ENCODE measurements at regions not wholly inside any gene's neighbourhood (a gene's known extent, or its start where the extent isn't known, plus 50 kb on each side); places are given as distances from the start of the nearest gene placed in this dataset.

GRCh38 chr3:87047852-87048251 lies 56.9 kb upstream of the VGLL3 start:
- TF ChIP-seq CTCF (IDR thresholded peaks at IDR 0.05; ENCODE audit: low read depth, low read length) = no peak
- no peaks in the 10 kb centered on the region for H3K9me3 ChIP-seq (ENCODE audit: severe bottlenecking)
- no peak overlapping the region for H3K27ac ChIP-seq
- DNase-seq = no peak
- no peaks in the 10 kb centered on the region for H3K27me3 ChIP-seq (ENCODE audit: insufficient read depth, low read depth, severe bottlenecking)
- no peak overlapping the region for H3K4me3 ChIP-seq (ENCODE audit: low read depth, low read length)
- no peaks in the 10 kb centered on the region for H3K36me3 ChIP-seq

GRCh38 chr3:87046241-87046640 lies 55.3 kb upstream of the VGLL3 start:
- H3K27ac ChIP-seq = no peak overlapping the region

GRCh38 chr3:87045473-87045872 lies 54.5 kb upstream of the VGLL3 start:
- TF ChIP-seq CTCF (IDR thresholded peaks at IDR 0.05; ENCODE audit: low read depth, low read length) = no peak
- no peak for DNase-seq

More at GRCh38 chr3:87046241-87046640, 55.3 kb upstream of the VGLL3 start:
- Histone ChIP-seq H3K9me3 (ENCODE audit: severe bottlenecking) (no peaks in the 10 kb centered on the region), H3K4me3 (ENCODE audit: low read depth, low read length) (no peak overlapping the region), H3K27me3 (ENCODE audit: insufficient read depth, low read depth, severe bottlenecking) (no peaks in the 10 kb centered on the region), H3K36me3 (no peaks in the 10 kb centered on the region)
- DNase-seq = no peak
- no peak for TF ChIP-seq CTCF (IDR thresholded peaks at IDR 0.05; ENCODE audit: low read depth, low read length)

GRCh38 chr3:87044846-87045245 lies 53.9 kb upstream of the VGLL3 start:
- no peak overlapping the region for H3K27ac ChIP-seq
- H3K36me3 ChIP-seq = no peaks in the 10 kb centered on the region
- no peak for DNase-seq
- no peak for TF ChIP-seq CTCF (IDR thresholded peaks at IDR 0.05; ENCODE audit: low read depth, low read length)
- H3K27me3 ChIP-seq (ENCODE audit: insufficient read depth, low read depth, severe bottlenecking) = no peaks in the 10 kb centered on the region
- no peaks in the 10 kb centered on the region for H3K9me3 ChIP-seq (ENCODE audit: severe bottlenecking)
- no peak overlapping the region for H3K4me3 ChIP-seq (ENCODE audit: low read depth, low read length)

More at GRCh38 chr3:87045473-87045872, 54.5 kb upstream of the VGLL3 start:
- H3K27ac ChIP-seq = no peak overlapping the region
- no peaks in the 10 kb centered on the region for H3K36me3 ChIP-seq
- H3K4me3 ChIP-seq (ENCODE audit: low read depth, low read length) = no peak overlapping the region
- H3K27me3 ChIP-seq (ENCODE audit: insufficient read depth, low read depth, severe bottlenecking) = no peaks in the 10 kb centered on the region
- H3K9me3 ChIP-seq (ENCODE audit: severe bottlenecking) = no peaks in the 10 kb centered on the region

GRCh38 chr3:87044409-87044808 lies 53.5 kb upstream of the VGLL3 start:
- H3K4me3 ChIP-seq (ENCODE audit: low read depth, low read length) = no peak overlapping the region
- no peak overlapping the region for H3K27ac ChIP-seq
- no peak for TF ChIP-seq CTCF (IDR thresholded peaks at IDR 0.05; ENCODE audit: low read depth, low read length)
- H3K36me3 ChIP-seq = no peaks in the 10 kb centered on the region
- no peaks in the 10 kb centered on the region for H3K27me3 ChIP-seq (ENCODE audit: insufficient read depth, low read depth, severe bottlenecking)
- no peaks in the 10 kb centered on the region for H3K9me3 ChIP-seq (ENCODE audit: severe bottlenecking)
- no peak for DNase-seq

GRCh38 chr3:87041191-87041590 lies 50.2 kb upstream of the VGLL3 start:
- Histone ChIP-seq H3K27me3 (ENCODE audit: insufficient read depth, low read depth, severe bottlenecking) (no peaks in the 10 kb centered on the region), H3K36me3 (no peaks in the 10 kb centered on the region), H3K4me3 (ENCODE audit: low read depth, low read length) (no peak overlapping the region), H3K27ac (no peak overlapping the region), H3K9me3 (ENCODE audit: severe bottlenecking) (no peaks in the 10 kb centered on the region)
- no peak for TF ChIP-seq CTCF (IDR thresholded peaks at IDR 0.05; ENCODE audit: low read depth, low read length)
- no peak for DNase-seq

Data from WERI-Rb-1 (cell line).